ENCODE measurements at regions not wholly inside any gene's neighbourhood (a gene's known extent, or its start where the extent isn't known, plus 50 kb on each side); places are given as distances from the start of the nearest gene placed in this dataset.
"Not testable (repeated sequence)": the region's sequence is repeated elsewhere in the genome, so short reads cannot be mapped to it uniquely, and the experiment has no call there.

DNA sequence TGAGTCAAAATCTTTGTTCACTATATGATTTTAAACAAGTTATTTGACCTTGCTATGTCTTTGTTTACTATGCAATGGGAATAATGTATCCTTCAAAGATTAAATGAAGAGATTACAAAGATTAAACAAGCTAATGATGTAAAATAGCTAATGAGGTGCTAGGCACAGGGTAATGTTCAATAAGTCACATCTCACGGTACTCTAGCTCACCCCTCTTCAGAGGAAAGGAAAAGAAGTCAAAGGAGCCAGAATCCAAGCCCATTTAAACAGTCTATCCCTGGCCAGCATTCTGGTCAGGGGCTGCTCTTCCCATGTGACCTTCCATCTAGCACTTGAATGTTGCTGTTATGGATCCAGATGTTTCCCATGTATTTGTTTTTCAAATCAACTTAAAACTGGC is 412.4 kb upstream of the CAMK1G start:
- no peak for DNase-seq (ENCODE audit: low read depth in 2 of 2)

DNA sequence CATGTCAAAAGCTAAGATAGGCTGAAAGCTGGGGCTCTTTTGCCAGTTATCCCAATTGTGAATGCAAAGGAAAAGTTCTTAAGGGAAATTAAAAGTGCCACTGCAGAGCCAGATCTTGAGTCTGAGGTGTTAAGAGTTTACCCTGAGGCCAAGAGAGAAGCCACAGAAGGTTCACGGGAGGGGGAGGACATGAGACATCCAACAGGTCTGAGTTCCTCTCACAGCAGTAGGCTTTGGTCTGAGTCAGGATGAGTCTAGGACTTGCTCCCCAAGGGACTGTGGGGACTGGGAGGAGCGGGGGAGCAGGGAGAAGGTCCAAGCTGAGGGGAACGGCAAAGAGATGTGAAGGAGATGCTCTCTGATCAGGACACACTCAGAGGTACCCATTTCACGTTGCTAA is 411.2 kb upstream of the CAMK1G start:
- no peak for DNase-seq (ENCODE audit: low read depth in 2 of 2)

DNA sequence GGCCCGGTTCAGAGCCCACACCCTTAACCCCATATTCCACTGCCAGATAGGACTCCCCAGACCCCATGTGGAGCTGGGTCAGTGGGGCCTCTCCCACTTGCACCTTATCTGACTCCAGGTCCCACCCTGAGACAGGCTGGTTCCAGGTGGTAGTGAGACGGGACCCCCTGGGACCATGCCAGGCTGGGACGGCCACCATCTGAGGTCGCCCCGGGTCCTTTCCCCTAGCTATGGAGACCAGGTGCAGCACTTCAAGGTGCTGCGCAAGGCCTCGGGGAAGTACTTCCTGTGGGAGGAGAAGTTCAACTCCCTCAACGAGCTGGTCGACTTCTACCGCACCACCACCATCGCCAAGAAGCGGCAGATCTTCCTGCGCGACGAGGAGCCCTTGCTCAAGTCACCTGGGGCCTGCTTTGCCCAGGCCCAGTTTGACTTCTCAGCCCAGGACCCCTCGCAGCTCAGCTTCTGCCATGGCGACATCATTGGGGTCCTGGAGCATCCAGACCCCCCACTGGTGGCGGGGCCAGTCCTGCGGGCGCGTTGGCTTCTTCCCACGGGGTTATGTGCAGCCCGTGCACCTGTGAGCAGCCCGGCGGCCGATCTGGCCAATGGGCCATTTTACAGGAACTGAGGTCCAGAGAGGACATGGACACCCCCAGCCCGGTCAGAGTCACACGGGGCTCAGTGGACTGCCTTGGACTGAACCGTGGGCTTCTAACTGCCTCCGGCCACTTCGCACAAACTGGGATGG is 410.5 kb upstream of the CAMK1G start:
- DNase-seq (ENCODE audit: low read depth in 2 of 2): not testable (repeated sequence)

DNA sequence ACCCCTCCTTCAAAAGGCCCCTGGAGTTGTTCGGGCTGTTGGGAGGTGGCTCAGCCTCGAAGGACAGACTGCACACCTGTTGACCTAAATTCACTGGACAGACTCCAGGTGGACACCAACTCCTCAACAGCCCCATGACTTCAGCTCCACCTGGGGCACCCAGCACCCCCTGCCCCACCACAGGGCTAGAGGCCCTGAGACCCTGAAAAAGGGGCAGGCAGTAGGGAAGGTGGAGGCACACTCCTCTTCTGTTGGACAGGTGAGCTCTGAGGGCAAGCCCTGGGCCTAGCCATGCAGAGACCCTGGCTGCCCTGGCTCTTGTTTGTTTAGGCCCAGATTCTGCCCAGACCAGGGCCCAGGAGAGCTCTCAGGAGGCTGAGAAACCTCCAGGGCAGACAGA is 409.7 kb upstream of the CAMK1G start:
- DNase-seq (ENCODE audit: low read depth in 2 of 2): not testable (repeated sequence)

DNA sequence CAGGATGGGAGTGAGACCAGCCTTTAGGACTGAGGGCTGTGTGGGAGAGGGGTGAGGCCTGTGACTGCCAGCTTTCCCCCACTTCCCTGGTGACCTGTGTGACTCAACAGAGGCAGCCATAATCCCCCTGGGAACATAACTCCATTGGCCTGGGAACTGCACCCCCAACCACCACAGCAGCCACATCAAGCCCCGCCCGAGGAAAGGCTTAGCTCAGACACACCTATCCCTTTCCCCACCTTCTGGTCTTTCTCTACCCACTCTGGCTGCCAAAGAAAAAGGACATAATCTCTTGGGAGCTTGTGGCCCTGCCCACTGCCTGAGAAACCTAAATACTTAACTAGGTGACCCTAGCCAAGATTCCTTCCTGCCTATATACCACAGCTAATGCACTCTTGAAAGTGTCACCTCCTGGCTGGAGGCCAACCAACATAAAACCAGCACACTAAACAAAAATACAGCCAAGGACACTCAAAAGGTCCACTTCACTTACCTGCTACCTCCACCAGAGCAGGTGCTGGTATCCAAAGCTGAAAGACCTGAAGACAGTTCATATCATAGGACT is 406.6 kb upstream of the CAMK1G start:
- DNase-seq (ENCODE audit: low read depth in 2 of 2): no peak

DNA sequence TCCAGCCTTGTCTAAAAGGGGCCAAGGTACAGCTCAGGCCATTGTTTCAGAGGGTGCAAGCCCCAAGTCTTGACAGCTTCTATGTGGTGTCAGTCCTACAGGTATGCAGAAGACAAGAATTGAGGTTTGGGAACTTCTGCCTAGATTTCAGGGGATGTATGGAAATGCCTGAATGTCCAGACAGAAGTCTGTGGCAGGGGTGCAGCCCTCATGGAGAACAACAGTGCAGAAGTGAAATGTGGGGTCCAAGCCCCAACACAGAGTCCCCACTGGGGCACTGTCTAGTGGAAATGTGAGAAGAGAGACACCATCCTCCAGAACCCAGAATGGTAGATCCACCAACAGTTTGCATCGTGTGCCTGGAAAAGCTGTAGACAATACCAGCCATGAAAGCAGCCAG is 400.3 kb upstream of the CAMK1G start:
- no peak for DNase-seq (ENCODE audit: low read depth in 2 of 2)

DNA sequence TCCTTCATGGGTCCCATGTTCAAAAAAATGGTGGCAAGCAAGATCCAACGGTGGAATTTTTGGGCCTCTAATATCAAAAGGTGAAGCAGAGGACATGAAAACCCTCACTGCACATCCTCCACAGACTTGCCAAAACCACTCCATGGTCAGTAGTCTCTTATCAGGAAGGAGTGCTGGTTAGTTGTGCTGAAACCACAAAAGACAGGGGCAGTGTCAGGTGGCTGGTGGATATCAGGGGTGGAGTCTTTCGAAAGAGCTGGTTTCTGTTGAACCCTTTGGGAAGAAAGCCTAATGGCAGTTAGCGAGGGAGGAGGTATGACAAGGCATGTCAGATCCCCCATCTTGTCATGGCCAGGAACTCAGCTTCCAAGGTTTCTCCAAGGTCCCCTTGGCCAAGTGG is 395.9 kb upstream of the CAMK1G start:
- no peak for DNase-seq (ENCODE audit: low read depth in 2 of 2)

DNA sequence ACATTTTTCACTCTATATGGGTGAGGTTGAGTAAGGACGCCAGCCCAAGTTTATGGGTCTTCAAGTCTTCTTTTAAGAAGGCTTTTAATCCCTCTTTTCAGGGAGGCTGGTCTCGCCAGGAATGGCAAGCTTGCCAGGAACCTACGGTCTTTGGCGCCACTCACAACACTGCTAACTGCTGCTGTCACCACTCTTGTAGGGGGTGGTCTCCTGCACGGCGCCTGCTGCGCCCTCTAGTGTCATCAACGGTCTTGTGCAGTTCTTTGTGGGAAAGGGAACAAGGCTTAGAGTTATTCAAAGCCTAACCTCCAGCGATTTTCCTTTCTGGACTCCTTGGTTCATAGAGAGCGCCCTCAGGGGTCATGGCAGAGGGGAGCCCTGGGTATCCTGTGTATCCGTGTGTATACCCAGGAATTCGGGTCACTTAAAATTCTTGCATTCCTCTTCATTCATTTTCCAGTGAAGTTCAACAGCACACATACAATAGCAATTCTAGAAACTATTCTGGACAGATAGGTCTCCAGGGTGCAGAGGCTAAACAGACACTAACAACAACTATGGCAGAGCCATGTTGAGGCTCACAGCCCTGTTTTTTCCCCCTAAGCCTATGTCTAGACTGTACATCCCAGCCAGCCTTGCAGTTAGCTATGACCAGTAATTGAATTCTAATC is 392.8 kb upstream of the CAMK1G start:
- no peak for DNase-seq (ENCODE audit: low read depth in 2 of 2)

DNA sequence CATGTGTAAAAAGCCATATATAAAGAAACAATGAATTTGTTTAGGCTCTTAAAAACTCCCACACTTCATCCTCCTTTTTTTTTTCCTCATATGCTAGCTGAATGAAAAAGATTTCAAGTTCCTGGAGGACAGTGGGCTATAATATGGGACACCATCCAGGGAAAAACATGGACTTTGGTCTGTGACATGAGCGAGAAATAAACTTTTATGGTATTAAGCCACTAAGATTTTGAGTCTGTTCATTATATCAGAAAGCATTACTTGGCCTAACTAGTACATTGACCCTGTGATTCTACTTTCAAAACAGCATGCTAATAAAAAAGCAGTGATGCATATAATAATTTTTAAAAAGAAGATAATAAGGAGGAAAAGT is 392.3 kb upstream of the CAMK1G start:
- DNase-seq (ENCODE audit: low read depth in 2 of 2): no peak

DNA sequence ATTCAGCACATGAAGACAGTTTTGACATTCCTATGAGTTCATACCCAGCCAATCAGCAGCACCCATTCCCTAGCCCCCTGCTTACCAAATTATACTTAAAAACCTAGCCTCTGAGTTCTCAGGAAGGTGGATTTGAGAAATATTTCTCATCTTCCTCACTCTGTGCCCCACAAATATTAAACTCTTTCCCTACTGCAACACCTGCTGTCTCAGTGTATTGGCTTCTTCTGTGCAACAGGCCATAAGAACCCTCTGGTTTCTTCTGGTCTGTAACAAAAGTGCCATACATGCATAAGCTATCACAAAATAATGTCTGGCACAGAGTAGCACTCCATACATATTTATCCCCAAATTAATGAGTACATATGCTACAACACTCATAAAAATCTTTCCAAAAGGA is 387.4 kb upstream of the CAMK1G start:
- DNase-seq (ENCODE audit: low read depth in 2 of 2): no peak

DNA sequence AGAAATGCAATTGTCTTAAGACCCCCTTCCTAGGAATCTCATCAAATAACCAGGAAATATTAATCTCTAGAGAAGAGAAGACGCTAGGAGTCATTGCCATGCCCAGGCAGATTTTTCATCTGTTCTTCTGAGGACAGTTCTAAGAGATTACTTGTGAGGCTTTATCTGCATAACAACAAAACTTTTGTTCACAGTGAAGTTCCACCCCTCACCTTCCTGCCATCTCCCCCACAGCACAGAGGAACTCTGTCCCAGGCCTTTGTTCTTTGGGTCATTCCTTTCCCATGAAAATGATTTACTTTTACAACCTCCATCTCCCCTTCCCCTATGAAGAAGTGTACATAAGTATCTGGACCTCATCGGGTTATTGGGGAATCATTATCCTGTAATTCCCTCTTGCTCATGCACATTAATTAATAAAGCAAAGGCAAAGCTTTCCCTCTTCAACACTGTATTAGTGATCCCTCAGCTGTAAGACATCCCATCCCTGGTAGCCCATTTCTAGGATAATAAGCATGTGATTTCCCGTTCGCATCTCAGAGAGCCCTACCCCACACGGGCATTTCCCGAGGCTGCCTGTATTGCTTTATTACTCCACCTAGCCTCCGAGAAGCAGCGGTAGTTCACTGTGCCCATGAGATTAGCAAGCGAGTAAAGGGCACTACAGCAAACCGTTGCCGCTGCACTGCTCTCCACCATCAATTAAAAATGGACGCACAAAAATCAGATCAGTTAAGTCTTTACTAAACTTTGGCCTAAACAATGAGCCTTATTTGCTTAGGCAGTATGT is 384.4 kb upstream of the CAMK1G start:
- DNase-seq (ENCODE audit: low read depth in 2 of 2): no peak

DNA sequence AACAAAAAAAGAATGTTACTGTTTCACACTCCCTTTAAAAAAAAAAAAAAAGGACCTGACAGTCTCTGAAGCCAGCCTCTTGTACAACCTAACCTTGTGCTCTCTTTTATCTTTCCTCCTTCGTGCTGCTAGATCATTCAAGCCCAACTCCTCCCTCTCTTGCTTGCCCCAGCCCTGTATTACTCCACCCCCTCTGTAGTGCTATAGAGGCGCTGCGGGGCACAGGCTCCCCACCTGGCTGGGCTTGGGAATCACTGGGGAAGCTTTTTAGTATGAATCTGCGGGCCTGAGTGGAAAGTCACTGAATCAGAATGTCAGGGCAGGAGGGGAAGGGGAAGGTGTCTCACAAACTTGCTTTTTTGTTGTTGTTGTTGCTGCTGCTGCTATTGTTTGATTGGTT is 383.7 kb upstream of the CAMK1G start:
- no peak for DNase-seq (ENCODE audit: low read depth in 2 of 2)

DNA sequence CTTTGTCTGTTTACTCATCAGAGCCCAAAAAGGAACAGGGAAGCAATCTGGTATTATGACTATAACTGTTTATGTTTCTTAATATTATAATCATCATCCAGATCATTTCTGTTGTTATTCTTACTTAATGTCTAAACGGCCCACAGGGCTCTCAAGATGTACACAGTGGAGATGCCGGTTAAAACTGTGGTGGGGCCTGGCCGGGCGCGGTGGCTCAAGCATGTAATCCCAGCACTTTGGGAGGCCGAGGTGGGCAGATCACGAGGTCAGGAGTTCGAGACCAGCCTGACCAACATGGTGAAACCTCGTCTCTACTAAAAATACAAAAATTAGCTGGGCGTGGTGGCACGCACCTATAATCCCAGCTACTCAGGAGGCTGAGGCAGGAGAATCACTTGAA is 381.2 kb upstream of the CAMK1G start:
- not testable (repeated sequence) for DNase-seq (ENCODE audit: low read depth in 2 of 2)

DNA sequence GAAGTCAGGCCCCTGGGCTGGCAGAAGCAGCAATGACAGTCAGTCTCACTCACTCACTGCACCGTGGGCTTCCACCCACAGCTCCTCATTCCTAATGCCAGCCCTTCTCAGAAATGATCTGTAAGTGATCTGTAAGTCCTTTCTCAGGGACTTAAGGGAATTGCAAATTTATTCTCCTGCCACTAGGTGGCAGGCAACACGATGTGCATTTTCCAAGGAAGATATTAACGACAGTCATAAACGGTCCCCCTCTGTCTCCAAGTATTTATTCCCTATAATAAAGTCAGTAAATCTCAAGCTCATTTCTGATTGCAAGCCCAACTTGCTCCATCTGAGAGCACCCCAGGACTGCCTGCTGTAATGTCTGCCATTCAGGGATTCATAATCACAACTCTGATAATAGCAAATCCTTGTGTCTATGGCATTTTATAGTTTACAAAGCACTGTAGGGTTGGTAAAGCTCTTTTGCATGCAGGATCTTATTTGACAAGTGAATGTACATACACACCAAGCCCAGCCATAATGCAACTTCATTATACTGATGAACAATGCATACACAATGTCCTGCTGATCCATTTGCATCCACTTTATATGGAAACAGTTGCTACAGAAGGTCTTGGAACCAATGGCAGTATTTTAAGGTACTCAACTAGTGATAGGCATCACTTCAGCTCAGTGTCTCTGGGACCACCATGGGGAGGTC is 380.5 kb upstream of the CAMK1G start:
- no peak for DNase-seq (ENCODE audit: low read depth in 2 of 2)

DNA sequence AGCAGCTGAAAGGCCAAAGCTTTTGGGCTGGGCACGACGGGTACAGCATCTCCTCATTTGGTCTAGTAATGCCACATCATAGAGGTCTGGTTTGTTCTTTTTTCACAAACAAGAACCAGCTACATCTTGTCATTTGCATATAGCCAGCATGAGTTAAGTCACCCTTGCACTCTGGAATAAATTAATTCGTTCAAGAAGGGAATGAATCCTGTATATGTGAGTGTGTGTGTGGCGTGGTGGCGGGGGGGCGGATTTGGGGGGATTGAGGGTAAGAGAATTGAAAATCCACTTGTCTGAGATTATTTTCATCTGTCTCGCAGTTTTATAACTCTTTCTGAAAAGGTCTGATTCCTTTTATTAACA is 380.0 kb upstream of the CAMK1G start:
- no peak for DNase-seq (ENCODE audit: low read depth in 2 of 2)

DNA sequence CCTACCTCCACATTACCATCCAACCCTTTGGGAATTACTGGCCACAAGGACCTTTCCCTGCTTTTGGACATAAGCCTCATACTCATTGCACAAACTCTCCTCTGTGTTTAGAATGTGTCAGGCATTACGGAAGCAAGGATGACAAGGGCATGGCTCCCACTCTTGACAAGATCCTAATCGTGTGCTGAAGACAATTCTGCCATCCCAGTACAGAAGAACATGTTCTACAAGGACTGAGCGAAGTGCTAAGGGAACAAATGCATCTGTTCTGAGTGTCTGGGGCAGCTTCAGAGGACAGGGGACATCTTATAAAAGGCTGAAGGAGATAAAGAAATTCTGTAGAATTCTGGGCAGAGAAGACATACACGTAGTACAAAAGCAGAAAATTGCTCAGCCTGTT is 378.5 kb upstream of the CAMK1G start:
- DNase-seq (ENCODE audit: low read depth in 2 of 2): no peak

DNA sequence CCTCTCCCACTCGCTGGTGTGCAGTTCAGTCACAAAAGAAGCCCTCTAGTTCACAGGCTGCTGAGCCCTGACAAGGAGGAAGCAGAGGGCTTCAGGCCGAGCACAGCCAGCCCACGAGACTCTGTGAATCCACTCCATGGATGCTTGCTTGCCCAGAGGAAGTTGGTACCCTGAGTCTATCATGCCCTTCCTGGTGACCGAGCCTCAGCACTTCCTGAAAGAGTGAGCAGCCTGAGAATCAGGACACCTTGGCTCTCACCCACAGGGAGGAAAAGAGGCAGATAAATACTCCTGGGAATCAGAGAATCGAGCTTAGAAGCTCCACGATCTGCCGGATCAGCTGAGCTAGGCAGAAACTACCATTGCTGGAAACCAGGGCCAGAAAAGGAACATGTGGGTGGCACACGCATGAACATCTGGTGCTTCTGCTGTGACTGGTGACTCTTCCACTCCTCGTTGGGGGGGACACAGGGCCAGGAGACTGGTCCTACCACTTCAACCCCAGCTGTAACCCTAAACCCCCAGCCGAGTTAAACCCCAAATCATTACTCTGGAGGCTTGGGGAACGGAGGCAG is 376.3 kb upstream of the CAMK1G start:
- DNase-seq (ENCODE audit: low read depth in 2 of 2): no peak

DNA sequence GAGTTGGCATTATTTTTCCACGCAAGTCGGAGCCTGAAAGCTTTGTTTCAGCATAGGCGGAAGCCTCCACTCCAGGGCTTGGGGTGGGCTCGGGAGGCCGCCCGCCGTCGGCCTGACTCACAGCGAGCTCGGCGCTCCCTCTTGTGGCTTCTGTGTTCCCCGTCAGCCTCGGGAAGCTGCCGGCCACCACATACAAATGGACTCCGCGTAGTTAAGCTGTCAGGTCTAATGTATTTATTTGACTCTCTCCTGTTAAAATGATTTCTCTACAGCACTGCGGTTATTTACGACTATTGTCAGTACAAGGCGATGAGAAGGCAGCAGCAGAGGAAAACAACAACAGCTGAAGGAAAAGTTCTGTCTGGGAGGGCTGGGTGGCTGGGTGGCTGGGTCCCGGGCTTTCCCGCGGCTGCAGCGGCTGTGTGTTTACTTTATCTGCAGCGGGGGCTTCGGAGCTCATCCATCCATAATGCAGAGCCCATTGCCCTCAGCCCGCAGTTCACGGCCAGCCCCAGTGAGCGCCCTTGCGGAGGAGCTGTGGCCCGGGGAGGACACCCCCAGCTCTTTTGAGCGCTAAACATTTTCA is 375.7 kb upstream of the CAMK1G start:
- DNase-seq (ENCODE audit: low read depth in 2 of 2): no peak

DNA sequence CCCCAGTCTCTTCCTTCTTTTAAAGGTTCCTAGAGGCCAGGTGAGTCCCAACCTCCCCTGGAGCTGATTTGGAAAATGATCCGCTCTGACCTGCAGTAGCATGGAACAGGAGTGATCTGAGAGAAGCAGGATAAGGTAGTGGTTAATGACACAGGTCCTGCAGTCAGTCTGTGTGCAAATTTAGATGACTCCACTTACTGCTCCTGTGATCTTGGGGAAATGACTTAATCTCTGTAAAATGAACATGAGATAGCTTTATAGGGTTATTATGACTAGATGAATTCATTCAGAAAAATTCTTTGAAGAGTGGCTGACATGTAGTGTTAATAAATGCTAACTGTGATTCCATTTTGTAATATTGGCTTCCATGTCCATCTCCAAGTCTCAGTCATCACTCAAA is 374.9 kb upstream of the CAMK1G start:
- DNase-seq (ENCODE audit: low read depth in 2 of 2): no peak

DNA sequence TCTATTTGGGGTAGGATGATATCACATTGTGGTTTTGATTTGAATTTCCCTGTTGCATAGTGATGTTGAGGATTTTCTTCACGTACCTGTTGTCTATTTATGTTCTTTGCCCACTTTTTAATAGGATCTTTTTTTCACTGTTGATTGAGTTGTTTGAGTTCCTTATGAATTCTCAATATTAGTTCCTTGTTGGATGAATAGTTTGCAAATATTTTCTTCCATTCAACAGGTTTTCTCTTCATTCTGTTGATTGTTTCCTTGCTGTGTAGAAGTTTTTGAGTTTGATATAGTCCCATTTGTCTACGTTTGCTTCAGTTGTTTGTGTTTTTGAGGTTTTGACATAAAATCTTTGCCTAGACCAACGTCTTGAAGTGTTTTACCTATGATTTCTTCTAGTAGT is 369.5 kb upstream of the CAMK1G start:
- DNase-seq (ENCODE audit: low read depth in 2 of 2): no peak

DNA sequence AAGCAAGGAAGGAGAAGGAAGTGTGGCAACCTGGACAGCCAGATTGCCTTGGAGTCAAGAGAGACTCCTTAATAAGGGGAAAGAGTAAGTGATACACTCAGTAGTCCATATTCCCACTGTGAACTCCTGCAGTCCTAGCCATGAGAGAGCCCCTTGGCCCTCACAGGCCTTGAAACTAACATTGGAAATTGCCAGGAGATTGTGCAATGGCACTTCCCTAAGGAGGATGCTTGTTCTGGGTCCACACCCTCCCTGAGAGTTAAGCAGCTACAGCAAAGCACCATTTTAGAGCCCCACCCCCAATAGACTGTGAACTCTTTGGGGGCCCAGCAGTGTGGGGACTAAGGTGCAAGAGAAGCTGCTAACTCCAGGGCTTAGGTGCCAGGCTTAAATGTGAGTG is 367.7 kb upstream of the CAMK1G start:
- DNase-seq (ENCODE audit: low read depth in 2 of 2): no peak
